ENCODE measurements at regions not wholly inside any gene's neighbourhood (a gene's known extent, or its start where the extent isn't known, plus 50 kb on each side); places are given as distances from the start of the nearest gene placed in this dataset.
"Not testable (repeated sequence)": the region's sequence is repeated elsewhere in the genome, so short reads cannot be mapped to it uniquely, and the experiment has no call there.

DNA sequence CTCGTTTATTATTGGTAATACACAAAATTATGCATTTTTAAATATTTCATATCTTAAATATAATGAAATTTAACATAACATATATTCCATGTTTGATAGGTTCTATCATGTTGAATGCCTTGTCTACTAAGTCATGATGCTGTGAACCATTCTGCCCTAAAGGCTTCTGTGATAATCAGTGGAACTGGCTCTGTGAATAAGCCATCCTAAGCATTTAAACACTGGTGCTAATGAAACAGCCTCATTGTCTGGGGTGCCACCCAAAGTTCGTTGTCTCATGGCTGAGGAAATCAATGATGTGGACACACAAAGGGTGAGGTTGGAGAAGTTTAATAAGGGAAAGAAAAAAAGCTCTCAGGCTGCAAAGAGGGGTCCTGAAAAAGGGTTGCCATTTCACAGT lies 264.7 kb upstream of the ZRANB2 start:
- no peak for ATAC-seq

DNA sequence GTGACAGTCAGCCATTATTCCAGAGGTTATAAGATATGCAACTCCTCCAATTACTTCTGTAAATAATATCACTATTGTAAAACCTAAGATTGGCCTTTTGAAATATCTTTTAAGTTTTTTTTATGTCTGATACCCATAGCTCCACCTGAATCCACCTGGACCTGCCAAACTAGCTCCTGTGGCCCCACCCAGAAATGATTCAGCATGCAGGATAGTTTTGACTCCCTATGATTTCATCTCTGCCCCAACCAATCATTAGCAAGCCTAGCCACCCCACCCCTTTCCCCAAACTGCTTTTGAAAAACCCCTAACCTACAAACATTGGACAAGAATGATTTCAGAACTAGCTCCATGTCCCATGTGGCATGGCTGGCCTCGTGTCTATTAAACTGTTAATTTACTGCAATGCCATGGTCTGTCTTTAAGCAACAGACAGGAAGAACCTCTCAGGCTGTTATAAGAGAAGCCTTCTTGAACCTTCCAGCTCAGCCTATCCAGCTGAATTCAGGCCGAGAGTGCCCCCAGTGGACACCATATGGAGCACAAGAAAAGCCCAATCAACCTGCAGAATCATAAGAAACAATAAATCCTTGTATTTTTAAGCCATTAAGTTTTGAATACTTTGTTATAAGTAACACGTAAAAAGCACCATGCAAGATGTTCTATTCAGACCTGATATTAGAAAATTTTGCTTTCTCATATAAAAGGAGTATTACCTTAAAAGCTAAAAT lies 263.0 kb upstream of the ZRANB2 start:
- peak; percentile 67 for ATAC-seq

DNA sequence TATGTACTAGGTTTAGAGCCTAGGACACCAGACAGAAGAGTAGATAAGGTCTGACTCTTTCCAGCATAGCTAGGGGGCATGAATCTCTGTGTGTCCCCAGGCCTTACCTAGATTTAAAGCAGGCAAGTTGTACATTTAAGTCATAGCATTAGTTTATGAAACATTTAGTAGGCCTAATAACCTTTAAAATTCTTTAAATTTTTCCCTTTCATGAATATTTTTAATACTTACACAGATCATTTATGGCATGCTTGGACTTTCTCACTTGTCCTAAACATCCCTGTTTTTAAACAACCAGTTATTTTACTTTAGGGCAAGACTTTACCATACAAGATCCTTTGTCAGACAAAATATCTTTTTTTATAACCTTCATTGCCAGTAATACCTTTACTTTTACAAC lies 258.4 kb upstream of the ZRANB2 start:
- ATAC-seq, result no peak

DNA sequence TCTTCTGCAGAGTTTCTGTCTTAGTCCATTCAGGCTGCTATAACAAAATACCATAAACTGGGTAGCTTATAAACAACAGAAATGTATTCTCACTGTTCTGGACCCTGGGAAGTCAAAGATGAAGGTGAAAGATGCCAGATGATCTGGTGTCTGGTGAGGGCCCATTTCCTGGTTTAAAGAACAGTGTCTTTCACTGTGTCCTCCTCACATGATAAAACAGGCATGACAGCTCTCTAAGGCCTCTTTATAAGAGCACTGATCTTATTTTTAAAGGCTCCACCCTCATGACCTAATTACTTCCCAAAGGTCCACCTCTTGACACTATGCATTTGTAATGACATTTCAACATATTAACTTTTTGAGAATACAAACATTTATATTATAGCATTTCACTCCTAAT lies 250.2 kb upstream of the ZRANB2 start:
- ATAC-seq, result no peak

DNA sequence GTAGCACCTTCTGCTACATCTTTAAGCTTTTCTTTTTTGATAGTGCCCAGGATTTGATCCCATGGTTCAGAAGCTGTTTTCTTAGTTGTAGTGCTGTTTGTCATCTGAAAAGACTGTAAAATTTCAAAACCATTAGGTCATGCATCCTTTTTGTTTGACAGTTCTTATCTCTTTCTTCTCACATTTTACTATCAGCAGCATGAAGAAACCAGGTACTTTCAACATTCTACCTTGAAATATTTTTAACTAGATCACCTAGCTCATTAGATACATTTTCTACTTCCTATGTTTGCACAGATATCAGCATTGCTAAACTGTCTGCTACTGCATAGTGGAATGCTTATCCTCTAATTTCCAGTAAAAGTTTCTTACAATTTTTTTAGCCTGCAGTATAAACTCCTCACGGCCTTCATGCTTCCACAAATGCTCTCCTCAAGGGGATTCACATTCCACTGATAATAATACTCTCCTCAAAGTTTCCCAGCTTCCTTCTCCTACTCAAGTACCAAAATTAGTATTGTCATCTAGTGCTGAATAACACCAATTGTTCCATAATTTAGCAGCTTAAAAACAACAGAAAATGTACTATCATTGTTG lies 243.9 kb upstream of the ZRANB2 start:
- ATAC-seq, result no peak

DNA sequence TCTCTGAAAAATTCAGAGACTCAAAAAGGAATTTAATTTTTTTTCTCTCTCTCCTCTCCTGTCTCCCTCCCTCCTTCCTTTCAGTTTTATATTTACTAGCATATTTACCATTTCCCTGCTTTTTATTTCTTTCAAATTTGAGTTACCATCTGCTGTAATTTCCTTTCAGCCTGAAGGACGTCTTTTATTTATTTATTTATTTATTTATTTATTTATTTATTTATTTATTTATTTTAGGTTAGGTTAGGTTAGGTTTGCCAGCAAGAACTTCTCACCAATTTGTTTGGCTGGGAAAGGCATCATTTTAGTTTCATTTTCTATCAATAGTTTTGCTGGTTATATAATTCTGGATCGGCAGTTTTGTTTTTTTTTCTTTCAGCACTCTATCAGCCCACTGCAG lies 231.7 kb upstream of the ZRANB2 start:
- no peak for ATAC-seq

DNA sequence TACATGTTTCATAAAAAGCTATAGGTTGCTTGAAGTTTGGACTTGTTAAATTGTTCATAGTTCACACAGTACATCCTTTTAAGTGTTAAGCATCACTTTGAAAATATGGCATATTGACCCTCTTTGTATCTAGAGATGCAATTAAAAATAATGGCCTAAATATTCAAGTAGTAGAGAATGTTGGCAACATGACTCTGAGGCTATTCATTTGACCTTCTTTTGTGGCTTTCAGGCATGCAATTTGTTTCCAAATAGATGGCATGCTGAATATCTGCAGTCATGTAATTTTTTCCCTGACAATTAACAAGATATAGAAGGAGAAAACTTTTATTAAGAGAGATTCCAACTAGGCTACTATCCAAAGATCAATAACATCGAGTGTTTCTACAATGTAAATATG lies 230.5 kb upstream of the ZRANB2 start:
- ATAC-seq, result no peak

DNA sequence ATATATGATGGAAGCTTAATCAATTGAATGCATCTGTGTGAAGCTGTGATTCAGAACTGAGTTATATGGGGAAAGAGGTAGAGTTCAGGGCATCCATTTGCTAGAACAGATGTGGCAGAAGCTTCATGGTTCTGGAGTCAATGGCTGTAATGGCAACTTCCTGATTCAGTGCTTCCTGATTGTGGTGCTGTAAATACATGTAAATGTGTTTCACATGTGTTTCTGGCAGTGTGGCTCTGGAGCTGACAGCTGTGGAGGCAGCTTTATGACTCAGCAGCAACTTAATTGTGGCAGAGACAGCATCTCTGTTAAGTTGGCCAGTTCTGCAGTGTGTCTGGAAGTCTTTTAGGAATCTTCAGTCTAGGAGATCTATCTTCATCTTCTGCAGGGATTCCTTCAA lies 226.6 kb upstream of the ZRANB2 start:
- ATAC-seq, result no peak

DNA sequence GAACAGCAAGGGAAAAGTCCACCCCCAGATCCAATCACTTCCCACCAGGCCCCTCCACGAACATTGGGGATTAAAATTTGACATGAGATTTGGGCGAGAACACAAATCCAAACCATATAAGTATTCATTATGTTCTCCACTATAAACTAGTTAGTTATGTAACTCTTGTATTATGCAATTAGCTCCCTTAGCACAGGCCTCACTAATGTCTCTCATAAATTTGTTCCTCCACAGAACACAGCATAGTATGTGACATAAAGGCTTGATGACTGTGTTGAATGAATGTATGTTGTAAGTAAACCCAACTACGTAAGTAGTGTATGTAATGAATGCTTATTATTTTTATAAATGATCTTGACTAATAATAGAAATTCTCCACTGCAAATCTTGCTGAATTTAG lies 223.3 kb upstream of the ZRANB2 start:
- ATAC-seq, result no peak

DNA sequence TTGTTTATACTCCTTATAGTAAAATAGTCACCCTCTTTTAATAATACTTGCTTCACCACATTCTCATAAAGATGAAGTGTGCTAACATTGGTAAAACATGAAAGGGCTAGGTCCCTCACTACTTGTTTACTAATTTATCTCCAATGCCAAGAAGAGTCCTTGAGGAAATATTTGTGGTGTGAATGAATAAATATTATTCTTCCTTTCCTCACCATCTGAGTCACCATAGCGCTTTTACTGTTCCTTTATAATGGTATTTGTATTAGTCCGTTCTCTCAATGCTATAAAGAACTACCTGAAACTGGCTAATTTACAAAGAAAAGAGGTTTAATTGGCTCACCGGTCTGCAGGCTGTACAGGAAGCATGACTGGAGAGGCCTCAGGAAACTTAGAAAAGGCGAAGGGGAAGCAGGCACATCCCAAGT lies 222.8 kb upstream of the ZRANB2 start:
- ATAC-seq, result no peak

DNA sequence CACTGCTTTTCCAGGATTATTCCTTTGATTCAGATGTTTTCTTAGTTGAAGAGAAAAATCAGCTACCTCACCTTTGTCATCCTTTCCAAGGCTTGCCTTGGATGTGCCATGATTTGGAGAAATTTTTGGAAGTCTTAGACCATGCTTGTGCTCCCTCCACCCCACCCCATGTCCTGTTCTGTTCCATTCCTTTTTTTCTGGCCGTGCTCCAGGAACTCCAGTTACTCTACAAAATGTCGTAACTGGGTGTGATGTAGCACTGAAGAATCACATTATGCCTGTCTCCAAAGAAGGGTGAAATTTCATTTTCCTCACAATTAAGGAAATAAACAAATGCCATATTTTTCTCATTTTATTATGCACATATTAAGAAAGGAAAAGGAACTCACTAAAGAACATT lies 217.8 kb upstream of the ZRANB2 start:
- ATAC-seq, result no peak

DNA sequence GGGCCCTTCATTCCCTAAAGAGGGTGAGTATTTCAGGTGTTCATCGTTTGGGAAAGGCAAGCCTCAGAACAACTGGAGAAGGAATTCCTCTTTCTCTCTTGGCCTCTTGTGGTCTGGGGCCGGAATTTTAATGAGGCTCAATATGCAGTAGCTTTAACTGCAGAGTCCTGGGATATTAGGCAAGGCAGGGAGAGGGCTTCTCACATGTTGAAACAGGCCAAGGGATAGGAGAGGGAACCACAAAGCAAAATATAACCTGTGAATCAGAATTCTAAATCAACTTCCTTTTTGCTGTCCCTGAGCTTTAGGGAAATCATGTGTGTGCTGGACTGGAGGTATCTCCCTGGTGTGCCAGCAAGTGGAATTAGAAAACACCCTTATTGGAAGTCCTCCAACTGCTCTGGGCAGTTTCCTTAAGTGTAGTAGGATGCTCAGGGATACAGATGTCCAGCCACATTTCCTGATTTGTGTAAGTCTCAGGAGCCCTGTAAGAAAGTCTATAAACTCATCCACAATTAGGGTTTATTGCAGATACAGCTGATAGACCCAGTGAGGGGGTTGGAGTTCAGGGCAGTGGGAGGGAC lies 215.8 kb upstream of the ZRANB2 start:
- ATAC-seq, result no peak

DNA sequence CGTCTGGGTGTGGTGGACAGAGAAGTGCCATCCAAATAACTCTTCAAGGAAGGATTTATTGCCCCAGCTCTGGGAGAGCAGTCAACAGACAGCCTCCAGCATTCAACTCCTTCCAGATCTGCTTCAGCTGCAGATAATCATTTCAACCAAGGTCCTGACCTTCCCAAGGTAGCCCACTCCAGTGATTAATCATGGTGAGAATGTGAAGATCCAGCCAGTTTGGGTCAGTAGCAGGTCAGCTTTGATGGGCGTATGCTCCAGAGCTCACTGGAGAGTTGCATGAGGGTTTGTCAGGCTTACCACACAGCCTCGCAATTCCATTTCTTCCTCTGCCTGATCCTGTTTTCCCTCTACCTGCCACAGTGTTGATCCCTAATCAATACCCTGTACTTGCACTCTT lies 214.5 kb upstream of the ZRANB2 start:
- ATAC-seq, result no peak

DNA sequence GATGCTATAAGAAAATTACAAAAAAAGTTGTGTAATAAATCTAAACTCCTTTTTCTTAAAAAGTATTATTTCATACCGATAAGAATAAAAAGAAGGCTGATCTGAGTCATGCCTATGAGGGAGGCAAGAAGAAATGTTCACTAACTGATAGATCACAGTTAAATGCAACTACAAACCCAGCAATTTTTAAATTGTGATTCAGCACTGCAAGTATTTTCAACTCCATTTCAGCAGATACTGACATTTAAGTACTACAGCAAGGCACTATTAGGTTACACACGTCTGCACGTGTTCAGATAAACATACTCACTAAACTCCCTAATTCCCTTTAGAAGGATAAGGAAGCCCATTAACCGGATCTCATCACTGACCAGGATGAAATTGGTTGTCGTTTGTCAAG lies 213.3 kb upstream of the ZRANB2 start:
- ATAC-seq, result no peak

DNA sequence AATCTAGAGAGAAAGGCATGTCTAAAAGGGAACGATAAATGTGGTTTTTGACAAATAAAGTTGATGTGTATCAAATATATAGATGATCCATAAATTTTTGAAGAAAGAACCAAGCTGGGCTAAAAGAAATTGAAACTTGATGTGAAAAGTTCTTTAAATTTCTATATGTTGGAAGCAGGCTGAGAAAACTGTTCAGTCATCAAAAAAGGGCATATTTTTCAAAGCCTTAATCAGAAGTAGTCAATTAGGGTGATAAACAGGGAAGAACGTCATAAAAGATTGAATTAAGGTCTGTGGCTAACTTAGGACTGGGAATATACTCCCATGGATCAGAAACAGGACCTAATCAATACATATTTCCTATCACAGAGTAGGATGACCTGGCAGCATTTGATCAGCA lies 211.4 kb upstream of the ZRANB2 start:
- ATAC-seq, result no peak

DNA sequence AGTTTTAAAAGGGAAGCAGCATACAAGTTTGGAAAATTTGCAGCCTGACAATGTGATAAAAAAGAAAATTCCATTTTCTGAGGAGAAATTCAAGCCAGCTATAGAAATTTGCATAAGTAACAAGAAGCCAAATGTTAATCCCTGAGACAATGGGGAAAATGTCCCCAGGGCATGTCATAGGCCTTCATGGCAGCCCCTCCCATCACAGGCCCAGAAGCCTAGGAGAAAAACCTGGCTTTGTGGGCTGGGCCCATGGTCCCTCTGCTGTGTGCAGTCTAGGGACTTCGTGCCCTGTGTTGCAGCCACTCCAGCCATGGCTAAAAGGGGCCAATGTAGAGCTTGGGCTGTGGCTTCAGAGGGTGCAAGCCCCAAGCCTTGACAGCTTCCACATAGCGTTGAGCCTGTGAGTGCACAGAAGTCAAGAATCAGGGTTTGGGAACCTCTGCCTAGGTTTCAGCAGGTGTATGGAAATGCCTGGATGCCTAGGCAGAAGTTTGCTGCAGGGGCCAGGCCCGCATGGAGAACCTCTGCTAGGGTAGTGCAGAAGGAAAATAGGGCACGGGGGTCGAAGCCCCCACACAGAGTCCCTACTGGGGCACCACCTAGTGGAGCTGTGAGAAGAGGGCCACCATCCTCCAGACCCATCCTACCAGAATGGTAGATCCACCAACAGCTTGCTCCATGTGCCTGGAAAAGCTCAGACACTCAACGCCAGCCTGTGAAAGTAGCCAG lies 209.8 kb upstream of the ZRANB2 start:
- not testable (repeated sequence) for ATAC-seq

DNA sequence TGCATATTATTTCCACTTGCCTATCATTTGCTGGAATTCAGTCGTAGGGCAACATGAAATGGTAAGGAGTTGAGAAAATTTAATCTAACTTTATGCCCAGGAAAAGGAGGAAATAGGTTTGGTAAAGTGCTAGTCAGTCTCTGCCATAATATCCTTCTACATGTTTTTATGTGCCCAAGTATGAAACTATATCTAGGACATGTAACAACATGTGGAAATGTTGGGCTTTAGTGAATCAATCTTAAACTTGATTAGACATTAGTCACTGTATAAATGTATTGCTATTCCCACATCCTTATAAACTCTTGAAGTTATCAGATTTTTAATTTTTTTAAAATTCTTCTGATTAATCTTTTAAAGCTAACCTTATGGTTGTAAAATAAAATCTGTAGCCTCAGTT lies 204.7 kb upstream of the ZRANB2 start:
- ATAC-seq, result no peak

DNA sequence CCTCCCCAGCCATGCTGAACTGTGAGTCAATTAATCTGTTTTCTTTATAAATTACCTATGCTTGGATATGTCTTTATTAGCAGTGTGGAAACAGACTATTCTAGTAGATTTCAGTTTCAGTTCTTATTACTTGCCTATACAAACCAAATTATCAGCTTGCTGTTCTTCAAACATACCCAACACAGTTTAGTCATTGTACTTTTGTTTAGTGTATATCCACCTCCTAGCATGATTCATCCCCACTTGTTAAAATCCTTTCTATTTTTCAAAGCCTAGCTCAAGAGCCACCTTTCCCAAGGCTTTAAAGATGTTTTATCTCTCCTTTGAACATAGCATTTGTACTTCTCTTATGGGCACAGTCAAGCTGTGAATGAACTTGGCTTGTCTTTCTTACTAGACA lies 195.6 kb upstream of the ZRANB2 start:
- no peak for ATAC-seq

DNA sequence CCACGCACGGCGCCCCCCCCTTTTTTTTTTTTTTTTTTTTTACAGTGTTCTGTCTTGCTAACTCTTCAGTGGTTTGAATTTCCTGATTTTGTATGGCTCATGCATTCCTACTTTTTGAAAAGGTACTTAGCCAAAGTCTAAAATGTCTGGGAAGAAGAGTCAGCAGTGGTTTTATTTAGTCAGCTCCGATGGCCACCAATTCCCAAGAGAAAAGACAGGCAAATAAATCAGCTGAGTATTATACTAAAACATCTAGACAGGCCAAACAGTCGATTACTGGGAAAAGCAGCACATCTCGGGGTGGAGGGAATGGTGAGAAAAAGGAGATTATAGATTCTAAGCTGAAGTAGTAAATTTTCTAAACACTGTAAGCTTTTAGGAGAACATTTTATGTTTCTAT lies 192.5 kb upstream of the ZRANB2 start:
- no peak for ATAC-seq

DNA sequence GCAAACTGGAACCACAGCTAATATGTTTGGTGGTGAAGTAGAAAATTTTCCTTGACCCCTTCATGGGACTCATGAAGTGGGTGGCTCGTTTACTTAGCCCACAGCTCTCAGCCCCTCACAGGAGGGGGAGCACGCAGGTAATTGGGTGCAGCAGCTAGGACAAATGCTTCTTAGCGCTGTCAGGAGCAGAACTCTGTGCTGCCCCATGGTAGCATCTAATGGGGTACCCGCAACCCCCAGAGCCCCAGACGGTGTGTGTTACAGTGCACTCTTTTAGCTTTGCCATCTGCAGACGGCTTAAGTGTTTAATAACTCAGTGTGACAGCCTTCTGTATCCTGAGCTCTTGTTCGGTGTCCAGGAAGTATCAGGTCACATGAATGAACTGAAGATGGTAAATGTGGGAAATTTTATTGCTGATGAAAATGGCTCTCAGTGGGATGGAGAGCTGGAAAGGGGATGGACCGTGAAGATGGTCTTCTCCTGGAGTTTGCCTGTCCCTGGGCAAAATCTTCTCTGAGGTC lies 189.6 kb upstream of the ZRANB2 start:
- no peak for ATAC-seq

DNA sequence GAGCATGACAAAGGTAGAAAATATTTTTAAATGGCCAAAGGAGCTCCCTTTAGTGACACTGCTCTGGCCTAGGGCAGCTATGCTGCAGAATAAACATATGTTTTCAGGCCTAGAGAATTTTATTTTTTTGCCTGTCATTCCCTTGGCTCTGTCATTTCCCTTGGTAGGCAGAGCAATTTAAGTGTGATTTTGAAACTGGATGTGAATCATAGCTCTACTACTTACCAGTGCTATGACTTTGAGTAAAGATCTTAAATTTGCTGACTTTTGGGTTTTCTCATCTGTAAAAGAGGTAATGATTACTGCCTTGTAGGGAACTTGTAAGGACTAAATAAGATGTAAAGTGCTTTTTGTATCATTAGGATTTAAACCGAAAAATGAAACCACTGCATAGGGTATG lies 189.0 kb upstream of the ZRANB2 start:
- no peak for ATAC-seq

DNA sequence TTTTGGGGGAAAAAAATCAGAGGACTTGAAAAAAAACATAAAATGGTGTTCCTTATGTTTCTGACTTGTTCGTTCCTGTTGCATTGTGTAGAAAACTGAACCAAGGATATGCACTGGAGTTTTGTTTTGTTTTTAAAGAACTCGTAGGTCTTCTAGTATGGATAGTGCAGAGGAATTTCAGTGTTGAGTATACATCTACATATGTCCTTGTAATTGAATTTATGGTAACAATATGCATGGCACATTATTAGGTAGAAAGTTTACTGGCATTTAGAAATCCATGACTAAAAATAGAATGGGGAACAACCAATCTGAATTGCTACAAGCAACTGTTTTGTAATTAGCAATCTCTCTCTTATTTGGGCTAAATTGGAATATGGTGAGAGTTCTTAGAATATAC lies 188.3 kb upstream of the ZRANB2 start:
- ATAC-seq, result no peak

DNA sequence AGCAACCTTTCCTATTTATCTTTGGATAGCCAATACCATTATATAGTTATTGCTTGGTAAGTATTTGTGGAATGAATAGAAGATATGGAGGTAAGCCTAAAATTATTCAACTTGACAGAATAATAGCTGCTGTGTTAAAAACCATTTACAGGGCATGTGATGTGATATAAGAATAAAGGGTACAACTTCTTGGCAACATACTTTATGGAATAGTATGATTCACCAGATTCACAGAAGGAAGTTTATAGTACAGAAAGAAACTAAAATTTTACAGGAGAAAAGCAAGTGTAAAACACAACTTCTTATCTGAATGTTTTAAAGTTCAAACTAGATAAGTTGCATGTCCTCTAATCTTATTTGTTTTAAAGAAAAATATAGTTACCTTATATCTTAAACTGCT lies 186.4 kb upstream of the ZRANB2 start:
- ATAC-seq, result no peak

DNA sequence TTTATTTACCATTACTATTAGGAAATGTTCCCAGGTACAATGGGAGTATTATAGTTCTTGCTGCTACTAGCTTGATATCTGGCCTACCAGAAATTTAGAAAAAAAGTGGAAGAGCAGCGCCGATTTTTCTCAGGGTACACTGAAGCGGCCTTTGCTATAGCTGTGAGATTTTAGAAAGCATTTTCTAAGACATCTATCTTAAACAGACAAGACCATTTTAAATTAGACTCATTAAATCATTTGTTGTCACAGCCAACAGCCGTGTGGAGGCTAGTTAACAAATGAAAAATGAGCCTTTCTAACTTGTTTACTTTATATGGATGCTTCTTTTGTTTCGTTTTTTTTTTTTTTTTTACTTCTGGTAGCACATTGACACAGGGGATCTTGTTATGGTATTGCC lies 183.2 kb upstream of the ZRANB2 start:
- ATAC-seq, result no peak

Data from esophagus mucosa (tissue), 1 donor.